Left lung (tissue), 4 donors: ENCODE measurements at regions not wholly inside any gene's neighbourhood (a gene's known extent, or its start where the extent isn't known, plus 50 kb on each side); places are given as distances from the start of the nearest gene placed in this dataset.

Source experiments
- ATAC-seq: fragments of 200-7000 bp; cut with Tn5 transposase; one replicate; pipeline ENCODE4 v1.9.1; 2020; ENCODE audit warnings: moderate library complexity
- DNase-seq, 4 donors: peaks; one replicate each; pipeline ENCODE4 v3.0.0-alpha.2; 2013 to 2020
- H3K27ac ChIP-seq, 2 donors: fragments of 200-600 bp; sonication (generic) in 1 of 2; one replicate each; pipeline versions ENCODE4 v1.5.0 to v1.8.0; 2020 to 2021
- H3K27me3 ChIP-seq, 2 donors: fragments of 200-600 bp; sonication (generic) in 1 of 2; one replicate each; pipeline versions ENCODE4 v1.5.0 to v1.8.0; 2020 to 2021
- H3K36me3 ChIP-seq, 2 donors: fragments of 200-600 bp; sonication (generic) in 1 of 2; one replicate each; pipeline versions ENCODE4 v1.5.0 to v1.8.0; 2020 to 2021
- H3K4me1 ChIP-seq, 2 donors: fragments of 200-600 bp; one replicate each; pipeline ENCODE4 v1.8.0; 2021
- H3K4me3 ChIP-seq, 2 donors: fragments of 200-600 bp; sonication (generic) in 1 of 2; one replicate each; pipeline versions ENCODE4 v1.5.0 to v1.8.0; 2020 to 2021; ENCODE audit warnings: mild to moderate bottlenecking in 1 of 2
- H3K9me3 ChIP-seq, 2 donors: fragments of 200-600 bp; sonication (generic) in 1 of 2; one replicate each; pipeline versions ENCODE4 v1.5.0 to v1.8.0; 2020 to 2021
- CTCF ChIP-seq, 2 donors: fragments of 200-600 bp; sonication (generic) in 1 of 2; IDR thresholded peaks; one replicate each; pipeline versions ENCODE4 v1.5.0 to v1.8.0; 2021; ENCODE audit warnings: antibody characterized with exemption in 2 of 2
- intact Hi-C, 2 donors: fragments of 100-400 bp; cut with DNase I; formaldehyde crosslinking; loops; one replicate each; pipeline versions ENCODE4 v1.11.2 to v1.14.2; 2022
- donor health status: DM: no; HTN: yes; CAD: no.
- donor health status: DM: no; HTN: no; CAD: no.

GRCh38 chr12:91413581-91414546, 231.2 kb upstream of the DCN start:
- TF ChIP-seq CTCF (IDR thresholded peaks at IDR 0.05): no peak
- Histone ChIP-seq H3K4me1 (no peaks in the 10 kb centered on the region), H3K9me3 (no peaks in the 10 kb centered on the region), H3K4me3 (no peak overlapping the region), H3K27ac (peak overlapping the region in 1 of 2 donors; percentile 22), H3K36me3 (no peaks in the 10 kb centered on the region), H3K27me3 (no peaks in the 10 kb centered on the region)
- DNase-seq: peak in 2 of 4 donors; percentile 85 to 87
- intact Hi-C loops: no loop called here
- peak; percentile 96 for ATAC-seq

GRCh38 chr12:91406920-91407341, 224.3 kb upstream of the DCN start:
- no peak overlapping the region for H3K27ac ChIP-seq
- TF ChIP-seq CTCF (IDR thresholded peaks at IDR 0.05): no peak
- H3K36me3 ChIP-seq: no peaks in the 10 kb centered on the region
- ATAC-seq (no peak), DNase-seq (no peak)
- H3K9me3 ChIP-seq: no peaks in the 10 kb centered on the region
- no peaks in the 10 kb centered on the region for H3K27me3 ChIP-seq
- H3K4me3 ChIP-seq: no peak overlapping the region
- no peaks in the 10 kb centered on the region for H3K4me1 ChIP-seq
- intact Hi-C loops: no loop called here

GRCh38 chr12:91404441-91404840, 221.8 kb upstream of the DCN start:
- intact Hi-C loops: no loop called here
- DNase-seq: no peak
- Histone ChIP-seq H3K9me3 (no peaks in the 10 kb centered on the region), H3K36me3 (no peaks in the 10 kb centered on the region), H3K27me3 (no peaks in the 10 kb centered on the region), H3K27ac (no peak overlapping the region), H3K4me3 (no peak overlapping the region), H3K4me1 (no peaks in the 10 kb centered on the region)
- TF ChIP-seq CTCF (IDR thresholded peaks at IDR 0.05): no peak
- ATAC-seq: peak; percentile 77

- no peak for DNase-seq
- H3K4me3 ChIP-seq: no peak overlapping the region
- no peaks in the 10 kb centered on the region for H3K27me3 ChIP-seq
- no peaks in the 10 kb centered on the region for H3K9me3 ChIP-seq
- intact Hi-C loops: no loop called here
- no peak for ATAC-seq
- H3K27ac ChIP-seq: no peak overlapping the region
- no peak for TF ChIP-seq CTCF (IDR thresholded peaks at IDR 0.05)
- no peaks in the 10 kb centered on the region for H3K4me1 ChIP-seq
- no peaks in the 10 kb centered on the region for H3K36me3 ChIP-seq
These were observed 218.6 kb upstream of the DCN start for GRCh38 chr12:91401190-91401589.

- DNase-seq (no peak), ATAC-seq (no peak)
- Histone ChIP-seq H3K9me3 (no peaks in the 10 kb centered on the region), H3K27ac (no peak overlapping the region), H3K4me3 (no peak overlapping the region), H3K36me3 (no peaks in the 10 kb centered on the region), H3K4me1 (no peaks in the 10 kb centered on the region), H3K27me3 (no peaks in the 10 kb centered on the region)
- TF ChIP-seq CTCF (IDR thresholded peaks at IDR 0.05): no peak
- intact Hi-C loops: no loop called here
These were observed 217.7 kb upstream of the DCN start for GRCh38 chr12:91400271-91400670.
